HEK293 (cell line): ENCODE measurements at regions not wholly inside any gene's neighbourhood (a gene's known extent, or its start where the extent isn't known, plus 50 kb on each side); places are given as distances from the start of the nearest gene placed in this dataset.

Source experiments
- CTCF ChIA-PET: fragments of 350-600 bp; formaldehyde crosslinking; extraction: SDS; loops from one replicate; lab custom pipeline; 2021; ENCODE audit warnings: antibody characterized with exemption; lab: Yijun Ruan, JAX
- POLR2A ChIA-PET: fragments of 300-600 bp; formaldehyde crosslinking; extraction: SDS; loops from one replicate; lab custom pipeline; 2020; ENCODE audit warnings: antibody characterized with exemption, inconsistent platforms; lab: Yijun Ruan, JAX
- H3K27ac ChIP-seq: fragments of 200-500 bp; sonication (Bioruptor generic); 2 replicates; pipeline ENCODE4 v1.5.1; 2014; ENCODE audit warnings: low read depth, low read length, control low read depth, inconsistent platforms; ENCODE audit errors: extremely low read depth
- H3K36me3 ChIP-seq, 2 experiments: fragments of 200-500 bp in 1 of 2; sonication (Bioruptor generic) in 1 of 2; 1 replicate in 1 of 2; 2 replicates in 1 of 2; pipeline ENCODE4 v1.5.1; 2014 to 2017; ENCODE audit warnings: inconsistent platforms in 2 of 2, low read length in 2 of 2; ENCODE audit not compliant: control insufficient read depth in 2 of 2, insufficient read depth in 1 of 2
- H3K4me1 ChIP-seq: fragments of 200-500 bp; sonication (Bioruptor generic); 2 replicates; pipeline ENCODE4 v1.5.1; 2014; ENCODE audit warnings: mild to moderate bottlenecking, low read length, inconsistent platforms; ENCODE audit not compliant: control insufficient read depth, insufficient read depth
- H3K4me3 ChIP-seq: 2 replicates; pipeline ENCODE4 v1.5.1; 2011; ENCODE audit warnings: low read depth, mild to moderate bottlenecking, control low read depth, low read length, moderate library complexity
- H3K9me3 ChIP-seq: fragments of 200-500 bp; sonication (Bioruptor generic); 2 replicates; pipeline ENCODE4 v1.5.1; 2014; ENCODE audit warnings: low read depth, low read length, inconsistent platforms; ENCODE audit not compliant: control insufficient read depth, insufficient read depth
- EGR2 ChIP-seq: fragments of 450-650 bp; formaldehyde crosslinking; IDR thresholded peaks from 2 replicates; pipeline ENCODE4 v1.5.1; 2016; ENCODE audit warnings: low read depth, missing biosample characterization, missing genetic modification characterization
- ZFHX2 ChIP-seq: fragments of 450-650 bp; formaldehyde crosslinking; conservative IDR thresholded peaks from 2 replicates; pipeline ENCODE4 v1.5.1; 2016; ENCODE audit warnings: missing biosample characterization, missing genetic modification characterization
- ZNF560 ChIP-seq: fragments of 450-650 bp; formaldehyde crosslinking; IDR thresholded peaks from 2 replicates; pipeline ENCODE4 v1.5.1; 2017; ENCODE audit warnings: missing biosample characterization, missing genetic modification characterization, borderline replicate concordance

GRCh38 chr9:126276056-126276728 lies 50.4 kb upstream of the MVB12B start:
- TF ChIP-seq ZNF560 (tag by site-specific recombination): no peak
- peak; percentile 70 for TF ChIP-seq EGR2 (tag by site-specific recombination)
- TF ChIP-seq ZFHX2 (tag by site-specific recombination): peak; percentile 41; the same call in 1 of the 2 replicates
- ChIA-PET POLR2A (no interaction called here), CTCF (no interaction called here)
- Histone ChIP-seq H3K27ac (no peak overlapping the region), H3K36me3 (no peaks in the 10 kb centered on the region), H3K4me3 (no peak overlapping the region), H3K9me3 (no peaks in the 10 kb centered on the region), H3K4me1 (no peaks in the 10 kb centered on the region)
